ENCODE measurements at regions not wholly inside any gene's neighbourhood (a gene's known extent, or its start where the extent isn't known, plus 50 kb on each side); places are given as distances from the start of the nearest gene placed in this dataset.

DNA sequence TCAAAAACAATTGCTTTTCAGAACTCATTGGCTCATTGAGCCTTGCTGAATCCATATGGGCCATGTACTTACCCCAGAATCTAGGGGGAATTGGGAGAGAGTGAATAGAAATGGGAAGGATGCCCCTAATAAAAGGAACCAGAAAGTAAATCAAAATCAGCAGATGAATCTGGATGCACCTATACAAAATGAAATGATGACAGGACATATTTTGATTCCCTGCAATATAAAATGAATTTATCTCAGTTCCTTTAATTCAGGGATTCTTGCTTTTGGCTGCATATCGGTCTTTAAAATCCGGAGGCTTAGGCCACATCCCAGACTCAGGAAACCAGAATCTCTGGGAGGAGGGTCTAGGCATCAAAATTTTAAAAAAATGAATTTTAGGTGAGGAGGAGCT is 107.7 kb upstream of the NEO1 start:
- TF ChIP-seq, protein P1, sequence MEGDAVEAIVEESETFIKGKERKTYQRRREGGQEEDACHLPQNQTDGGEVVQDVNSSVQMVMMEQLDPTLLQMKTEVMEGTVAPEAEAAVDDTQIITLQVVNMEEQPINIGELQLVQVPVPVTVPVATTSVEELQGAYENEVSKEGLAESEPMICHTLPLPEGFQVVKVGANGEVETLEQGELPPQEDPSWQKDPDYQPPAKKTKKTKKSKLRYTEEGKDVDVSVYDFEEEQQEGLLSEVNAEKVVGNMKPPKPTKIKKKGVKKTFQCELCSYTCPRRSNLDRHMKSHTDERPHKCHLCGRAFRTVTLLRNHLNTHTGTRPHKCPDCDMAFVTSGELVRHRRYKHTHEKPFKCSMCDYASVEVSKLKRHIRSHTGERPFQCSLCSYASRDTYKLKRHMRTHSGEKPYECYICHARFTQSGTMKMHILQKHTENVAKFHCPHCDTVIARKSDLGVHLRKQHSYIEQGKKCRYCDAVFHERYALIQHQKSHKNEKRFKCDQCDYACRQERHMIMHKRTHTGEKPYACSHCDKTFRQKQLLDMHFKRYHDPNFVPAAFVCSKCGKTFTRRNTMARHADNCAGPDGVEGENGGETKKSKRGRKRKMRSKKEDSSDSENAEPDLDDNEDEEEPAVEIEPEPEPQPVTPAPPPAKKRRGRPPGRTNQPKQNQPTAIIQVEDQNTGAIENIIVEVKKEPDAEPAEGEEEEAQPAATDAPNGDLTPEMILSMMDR (IDR thresholded peaks at IDR 0.05): no peak
- TF ChIP-seq POLR2AphosphoS5 (IDR thresholded peaks at IDR 0.05): no peak
- no peak for TF ChIP-seq EP300 (IDR thresholded peaks at IDR 0.05)

Data from suprapubic skin (tissue), 4 donors.